ENCODE measurements at regions not wholly inside any gene's neighbourhood (a gene's known extent, or its start where the extent isn't known, plus 50 kb on each side); places are given as distances from the start of the nearest gene placed in this dataset.

DNA sequence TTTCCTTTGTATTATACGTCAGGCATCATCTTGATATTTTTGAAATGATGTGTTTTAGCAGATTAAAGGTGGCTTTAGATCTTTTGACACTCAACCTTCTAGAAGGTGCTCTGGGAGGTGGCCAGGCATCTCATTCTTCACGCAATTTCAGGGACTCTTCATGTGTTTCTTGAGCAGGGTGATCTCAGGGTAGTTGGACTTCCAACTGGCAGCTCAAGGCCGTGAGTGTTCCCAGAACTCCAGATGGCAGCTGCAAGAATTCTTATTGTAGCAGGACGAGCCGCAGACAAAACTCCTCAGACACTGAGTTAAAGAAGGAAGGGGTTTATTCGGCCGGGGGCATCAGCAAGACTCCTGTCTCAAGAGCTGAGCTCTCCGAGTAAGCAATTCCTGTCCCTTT, 82.5 kb upstream of the UBAC2 start:
- peaks cover 3% of the 10 kb centered on the region for H3K27me3 ChIP-seq
- H3K4me3 ChIP-seq, result no peak overlapping the region
- no peak for DNase-seq
- no peaks in the 10 kb centered on the region for H3K9me3 ChIP-seq (replicated peaks in 1 of 3)
- no peaks in the 10 kb centered on the region for H3K4me1 ChIP-seq (replicated peaks in 1 of 2)
- intact Hi-C loops (cut with DNase I), result no loop called here
- no peaks in the 10 kb centered on the region for H3K36me3 ChIP-seq (replicated peaks in 1 of 2)
- 81 to 89% (median 88%) methylated on average over 8 of the region's 8 CpGs for WGBS, 4 donors
- H3K27ac ChIP-seq, result no peak overlapping the region
- no peak for TF ChIP-seq CTCF (IDR thresholded peaks at IDR 0.05)

DNA sequence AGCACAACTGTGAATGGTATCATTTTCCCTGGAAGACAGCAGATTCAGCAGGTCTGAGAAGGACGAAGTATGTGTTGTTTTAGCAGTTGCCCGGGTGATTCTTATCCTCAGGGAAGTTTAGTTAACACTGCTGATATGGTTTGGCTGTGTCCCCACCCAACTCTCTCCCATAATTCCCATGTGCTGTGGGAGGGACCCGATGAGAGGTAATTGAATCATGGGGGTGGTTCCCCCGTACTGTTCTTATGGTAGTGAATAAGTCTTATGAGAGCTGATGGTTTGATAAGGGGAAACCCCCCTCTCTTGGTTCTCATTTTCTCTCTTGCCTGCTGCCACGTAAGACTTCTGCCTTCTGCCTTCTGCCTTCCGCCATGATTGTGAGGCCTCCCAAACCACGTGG, 81.0 kb upstream of the UBAC2 start:
- intact Hi-C loops (cut with DNase I), result no loop called here
- Histone ChIP-seq H3K36me3 (replicated peaks in 1 of 2) (no peaks in the 10 kb centered on the region), H3K9me3 (replicated peaks in 1 of 3) (no peaks in the 10 kb centered on the region), H3K4me1 (replicated peaks in 1 of 2) (no peaks in the 10 kb centered on the region), H3K27ac (no peak overlapping the region), H3K4me3 (no peak overlapping the region), H3K27me3 (peaks cover 3% of the 10 kb centered on the region)
- WGBS, 4 donors, result 78 to 88% (median 83%) methylated on average over 7 of the region's 7 CpGs
- DNase-seq, result no peak
- TF ChIP-seq CTCF (IDR thresholded peaks at IDR 0.05) (no peak), POLR2A (IDR thresholded peaks at IDR 0.05) (no peak)

- H3K27ac ChIP-seq, result no peak overlapping the region
- H3K36me3 ChIP-seq (replicated peaks in 1 of 2), result no peaks in the 10 kb centered on the region
- intact Hi-C loops (cut with DNase I), result no loop called here
- no peak for TF ChIP-seq CTCF (IDR thresholded peaks at IDR 0.05)
- no peak for TF ChIP-seq POLR2A (IDR thresholded peaks at IDR 0.05)
- H3K9me3 ChIP-seq (replicated peaks in 1 of 3), result no peaks in the 10 kb centered on the region
- WGBS, 4 donors, result 84 to 100% (median 87%) methylated on average over 1 of the region's 1 CpG
- no peak for DNase-seq
- peaks cover 3% of the 10 kb centered on the region for H3K27me3 ChIP-seq
- no peaks in the 10 kb centered on the region for H3K4me1 ChIP-seq (replicated peaks in 1 of 2)
- H3K4me3 ChIP-seq, result no peak overlapping the region
These were observed 79.9 kb upstream of the UBAC2 start for GRCh38 chr13:99120751-99121150.

GRCh38 chr13:99122171-99122570, 78.5 kb upstream of the UBAC2 start:
- 66 to 74% (median 72%) methylated on average over 2 of the region's 2 CpGs for WGBS, 4 donors
- no peak overlapping the region for H3K27ac ChIP-seq
- no peak for TF ChIP-seq POLR2A (IDR thresholded peaks at IDR 0.05)
- TF ChIP-seq CTCF (IDR thresholded peaks at IDR 0.05), result no peak
- H3K36me3 ChIP-seq (replicated peaks in 1 of 2), result no peaks in the 10 kb centered on the region
- no peak for DNase-seq
- H3K4me3 ChIP-seq, result no peak overlapping the region
- H3K9me3 ChIP-seq (replicated peaks in 1 of 3), result no peaks in the 10 kb centered on the region
- H3K27me3 ChIP-seq, result peaks cover 3% of the 10 kb centered on the region
- H3K4me1 ChIP-seq (replicated peaks in 1 of 2), result no peaks in the 10 kb centered on the region
- intact Hi-C loops (cut with DNase I), result no loop called here

All from adrenal gland (tissue), 9 donors.